GM12878 (cell line): ENCODE measurements at regions not wholly inside any gene's neighbourhood (a gene's known extent, or its start where the extent isn't known, plus 50 kb on each side); places are given as distances from the start of the nearest gene placed in this dataset.

Source experiments
- ATAC-seq: fragments of 200-7000 bp; cut with Tn5 transposase; 3 replicates; pipeline ENCODE4 v1.9.1; 2020; ENCODE audit warnings: mild to moderate bottlenecking, moderate library complexity
- BruUV-seq: library from RNA; stranded (reverse); fragments of 400-500 nt; replicated peaks from 2 replicates; lab custom pipeline; 2021; lab: Mats Ljungman, UMichigan
- CTCF ChIA-PET: fragments of 300-600 bp; sonication (Branson Sonifier 250); formaldehyde crosslinking; extraction: SDS; loops from one replicate; lab custom pipeline; 2021; ENCODE audit warnings: inconsistent platforms; lab: Yijun Ruan, JAX
- POLR2A ChIA-PET: fragments of 350-600 bp; formaldehyde crosslinking; extraction: SDS; loops from one replicate; lab custom pipeline; 2021; ENCODE audit warnings: inconsistent platforms; lab: Charles Lee
- RAD21 ChIA-PET: fragments of 300-600 bp; sonication (Branson Sonifier 250); formaldehyde crosslinking; loops from one replicate; lab custom pipeline; 2023; ENCODE audit warnings: antibody characterized with exemption; ENCODE audit not compliant: unreplicated experiment; lab: Charles Lee
- SMC1A ChIA-PET: fragments of 300-600 bp; sonication (Branson Sonifier 250); formaldehyde crosslinking; loops from one replicate; lab custom pipeline; 2023; ENCODE audit not compliant: unreplicated experiment, uncharacterized antibody; lab: Charles Lee
- DNase-seq: peaks from one replicate; pipeline ENCODE4 v3.0.0-alpha.2; 2011; ENCODE audit warnings: low read depth, low spot score
- FAIRE-seq: peaks from 3 replicates; lab custom pipeline; 2011; peaks lifted over from hg19 to GRCh38; lab: Jason Lieb, UNC
- H2AFZ ChIP-seq: 2 replicates; pipeline ENCODE4 v1.6.0; 2011; ENCODE audit warnings: low read depth, low read length, control low read depth; ENCODE audit not compliant: control insufficient read depth
- H3K27ac ChIP-seq: 2 replicates; pipeline ENCODE4 v1.5.1; 2011; ENCODE audit warnings: control low read depth; ENCODE audit not compliant: control insufficient read depth, insufficient read depth
- H3K27me3 ChIP-seq, 2 experiments: replicated peaks in 1 of 2; 2 replicates each; pipeline versions ENCODE4 v1.6.0 to v1.6.1; 2011; ENCODE audit warnings: low read length in 1 of 2; ENCODE audit not compliant: control insufficient read depth in 2 of 2, insufficient read depth in 2 of 2
- H3K36me3 ChIP-seq, 2 experiments: 2 replicates each; pipeline ENCODE4 v1.5.1; 2011; ENCODE audit warnings: low read length in 1 of 2; ENCODE audit not compliant: control insufficient read depth in 2 of 2, insufficient read depth in 2 of 2
- H3K4me1 ChIP-seq: 2 replicates; pipeline ENCODE4 v1.6.1; 2011; ENCODE audit warnings: mild to moderate bottlenecking, low read length, moderate library complexity, mixed read lengths; ENCODE audit not compliant: control insufficient read depth, insufficient read depth
- H3K4me2 ChIP-seq: 2 replicates; pipeline ENCODE4 v1.6.0; 2011; ENCODE audit warnings: control low read depth; ENCODE audit not compliant: control insufficient read depth, insufficient read depth
- H3K4me3 ChIP-seq: fragments of 200-600 bp; sonication (generic); 2 replicates; pipeline ENCODE4 v1.5.1; 2016
- H3K79me2 ChIP-seq: 2 replicates; pipeline ENCODE4 v1.6.0; 2011; ENCODE audit warnings: low read length; ENCODE audit not compliant: control insufficient read depth, insufficient read depth
- H3K9ac ChIP-seq: 2 replicates; pipeline ENCODE4 v1.8.0; 2011; ENCODE audit warnings: low read length, control low read depth, mixed read lengths; ENCODE audit not compliant: control insufficient read depth, insufficient read depth
- H3K9me3 ChIP-seq: replicated peaks from 3 replicates; pipeline ENCODE4 v1.5.1; 2011; ENCODE audit warnings: mild to moderate bottlenecking, low read length; ENCODE audit not compliant: control insufficient read depth, insufficient read depth
- H4K20me1 ChIP-seq: 2 replicates; pipeline ENCODE4 v1.6.0; 2011; ENCODE audit not compliant: control insufficient read depth, insufficient read depth
- BHLHE40 ChIP-seq, 2 experiments: fragments of 450-650 bp in 1 of 2; IDR thresholded peaks; 2 replicates each; pipeline ENCODE4 v1.6.1; 2011 to 2017; ENCODE audit warnings: low read depth in 2 of 2, borderline replicate concordance in 1 of 2, improper control_type of control experiment in 1 of 2, low read length in 1 of 2, mild to moderate bottlenecking in 1 of 2
- BMI1 ChIP-seq: fragments of 450-650 bp; IDR thresholded peaks from 2 replicates; pipeline ENCODE4 v1.6.1; 2016; ENCODE audit warnings: mild to moderate bottlenecking, moderate library complexity, borderline replicate concordance
- CTCF ChIP-seq, 3 experiments: IDR thresholded peaks in 2 of 3; conservative IDR thresholded peaks in 1 of 3; 2 replicates each; pipeline ENCODE4 v1.5.1; 2011; ENCODE audit warnings: low read depth in 3 of 3, low read length in 3 of 3, mild to moderate bottlenecking in 3 of 3, control low read depth in 2 of 3, moderate library complexity in 2 of 3, inconsistent platforms in 1 of 3, mixed read lengths in 1 of 3; ENCODE audit not compliant: control insufficient read depth in 2 of 3, insufficient read depth in 1 of 3; ENCODE audit errors: extremely low read depth in 1 of 3
- E2F8 ChIP-seq: fragments of 450-650 bp; IDR thresholded peaks from 2 replicates; pipeline ENCODE4 v1.6.1; 2018; ENCODE audit warnings: mild to moderate bottlenecking, low read depth, moderate library complexity; ENCODE audit not compliant: partially characterized antibody
- MTA2 ChIP-seq: fragments of 450-650 bp; IDR thresholded peaks from 2 replicates; pipeline ENCODE4 v1.6.1; 2016; ENCODE audit warnings: low read depth, mild to moderate bottlenecking, moderate library complexity
- NFIC ChIP-seq: IDR thresholded peaks from 2 replicates; pipeline ENCODE4 v1.6.1; 2012; ENCODE audit warnings: low read depth, mild to moderate bottlenecking, inconsistent platforms, low read length, moderate library complexity
- POLR2AphosphoS2 ChIP-seq: IDR thresholded peaks from 2 replicates; pipeline ENCODE4 v1.6.1; 2011; ENCODE audit warnings: low read depth, mild to moderate bottlenecking, low read length, improper control_type of control experiment, moderate library complexity
- RFX5 ChIP-seq: IDR thresholded peaks from 2 replicates; pipeline ENCODE4 v1.6.1; 2011; ENCODE audit warnings: low read depth, low read length, improper control_type of control experiment
- SP1 ChIP-seq: IDR thresholded peaks from one replicate; pipeline ENCODE4 v1.6.1; 2011; ENCODE audit warnings: low read depth, low read length
- TARDBP ChIP-seq: IDR thresholded peaks from 2 replicates; pipeline ENCODE4 v1.6.1; 2016; ENCODE audit warnings: borderline replicate concordance
- WGBS: methylation state at CpG from one replicate; pipeline ENCODE4 v1.1.6; 2016; ENCODE audit warnings: low lambda C conversion rate; ENCODE audit not compliant: insufficient replicate concordance, insufficient coverage; ENCODE audit errors: missing lambda C conversion rate; 5-methylcytosine and 5-hydroxymethylcytosine counted together
- in situ Hi-C: fragments of 300-500 bp; cut with MboI; formaldehyde crosslinking; loops from 9 replicates; pipeline ENCODE4 v1.14.3; 2018; ENCODE audit warnings: mixed read lengths
- intact Hi-C: fragments of 100-400 bp; cut with micrococcal nuclease; formaldehyde crosslinking; loops from one replicate; pipeline ENCODE4 v1.14.2; 2022; ENCODE audit not compliant: unreplicated experiment
- TF ChIP-seq, protein P1 (sequence below): IDR thresholded peaks from 2 replicates; pipeline ENCODE4 v1.6.1; 2012; ENCODE audit warnings: low read depth, low read length, improper control_type of control experiment

DNA sequence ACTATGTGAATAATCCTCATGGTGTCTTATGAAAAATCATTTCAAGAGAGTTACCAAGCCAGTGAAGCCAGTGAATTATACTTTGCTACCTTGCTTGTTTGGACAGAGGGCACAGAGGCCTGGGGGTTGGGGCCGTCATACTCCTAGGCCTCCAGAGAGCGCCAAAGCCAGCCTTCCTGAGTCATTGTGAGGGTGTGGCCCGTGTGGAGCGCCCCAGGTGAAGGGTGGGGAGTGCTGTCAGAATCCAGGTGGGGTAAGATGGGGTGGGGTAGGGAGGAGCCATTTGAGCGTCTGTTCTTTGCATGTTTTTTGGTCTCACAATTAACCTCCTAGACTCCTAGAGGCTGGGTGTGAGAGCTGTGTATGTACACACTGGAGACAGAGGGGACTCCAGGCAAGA, 71.1 kb downstream of the PERP start:
- no TSS peak for BruUV-seq
- ChIA-PET CTCF (no interaction called here), POLR2A (no interaction called here), RAD21 (no interaction called here), SMC1A (no interaction called here)
- no peaks in the 10 kb centered on the region for H3K4me1 ChIP-seq
- intact Hi-C loops (no loop called here), in situ Hi-C loops (no loop called here)
- H3K36me3 ChIP-seq, result no peaks in the 10 kb centered on the region
- 39% methylated on average over 5 of the region's 5 CpGs for WGBS
- no peaks in the 10 kb centered on the region for H3K9me3 ChIP-seq
- no peaks in the 10 kb centered on the region; a peak in 1 of 4 replicates for H3K27me3 ChIP-seq
- H3K27ac ChIP-seq, result no peak overlapping the region
- no peaks in the 10 kb centered on the region for H3K79me2 ChIP-seq
- H3K4me2 ChIP-seq, result no peak overlapping the region
- no peak for DNase-seq
- H4K20me1 ChIP-seq, result no peaks in the 10 kb centered on the region
- ATAC-seq, result no peak
- no peak for FAIRE-seq
- no peak overlapping the region for H3K4me3 ChIP-seq
- no peak overlapping the region for H3K9ac ChIP-seq
- no peak for TF ChIP-seq BHLHE40 (IDR thresholded peaks at IDR 0.05; ENCODE audit: borderline replicate concordance in 1 of 2, low read depth in 2 of 2, low read length in 1 of 2)
- TF ChIP-seq MTA2, result no peak
- TF ChIP-seq SP1, result no peak
- TF ChIP-seq CTCF (IDR thresholded peaks at IDR 0.05 in 2 of 3, conservative IDR thresholded peaks at IDR 0.05 in 1 of 3; ENCODE audit: control insufficient read depth in 2 of 3, extremely low read depth in 1 of 3, insufficient read depth in 1 of 3, low read depth in 3 of 3, low read length in 3 of 3), result no peak
- TF ChIP-seq E2F8, result no peak
- no peak for TF ChIP-seq RFX5
- no peak for TF ChIP-seq BMI1
- TF ChIP-seq POLR2AphosphoS2, result no peak
- TF ChIP-seq, protein P1, sequence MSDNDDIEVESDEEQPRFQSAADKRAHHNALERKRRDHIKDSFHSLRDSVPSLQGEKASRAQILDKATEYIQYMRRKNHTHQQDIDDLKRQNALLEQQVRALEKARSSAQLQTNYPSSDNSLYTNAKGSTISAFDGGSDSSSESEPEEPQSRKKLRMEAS, result no peak
- TF ChIP-seq TARDBP, result no peak
- TF ChIP-seq NFIC, result no peak
- H2AFZ ChIP-seq, result no peak overlapping the region
